ENCODE measurements at regions not wholly inside any gene's neighbourhood (a gene's known extent, or its start where the extent isn't known, plus 50 kb on each side); places are given as distances from the start of the nearest gene placed in this dataset.

DNA sequence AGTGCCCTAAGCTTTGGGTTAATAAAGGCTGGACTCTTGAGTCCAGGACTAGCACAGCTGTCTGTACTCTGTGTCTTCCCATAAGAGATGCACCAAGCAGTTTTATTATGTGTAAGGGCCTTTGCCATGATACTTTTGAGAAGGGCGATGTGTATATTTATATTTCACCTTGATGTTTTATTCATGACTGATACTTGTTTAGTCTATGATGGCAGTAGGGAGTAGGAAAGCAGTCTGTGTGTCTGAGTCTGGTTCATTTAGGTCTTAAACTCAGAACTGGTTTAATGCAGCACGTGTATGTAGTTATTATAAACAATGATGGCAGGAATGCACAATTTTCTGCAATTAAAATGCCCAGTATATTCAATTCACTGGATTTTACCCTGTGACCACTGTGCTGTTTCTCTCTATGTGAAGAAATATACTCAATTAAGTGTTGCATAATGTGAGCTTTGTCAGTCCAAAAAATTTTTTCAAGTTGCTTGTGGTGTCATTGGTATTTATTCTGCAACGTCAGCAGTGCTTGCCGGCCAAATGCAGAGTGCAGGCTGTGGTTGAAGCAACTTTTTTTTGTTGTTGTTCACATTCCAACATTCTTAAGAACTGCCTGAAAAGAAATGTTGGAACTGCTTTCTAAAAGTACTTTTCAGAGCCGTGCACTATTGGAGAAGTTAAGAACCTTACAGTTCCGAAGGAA lies 423.7 kb upstream of the SEMA6D start:
- H3K27ac ChIP-seq, result no peak overlapping the region
- no peak for TF ChIP-seq ZFX (IDR thresholded peaks at IDR 0.05; ENCODE audit: borderline replicate concordance)
- TF ChIP-seq, protein P1, sequence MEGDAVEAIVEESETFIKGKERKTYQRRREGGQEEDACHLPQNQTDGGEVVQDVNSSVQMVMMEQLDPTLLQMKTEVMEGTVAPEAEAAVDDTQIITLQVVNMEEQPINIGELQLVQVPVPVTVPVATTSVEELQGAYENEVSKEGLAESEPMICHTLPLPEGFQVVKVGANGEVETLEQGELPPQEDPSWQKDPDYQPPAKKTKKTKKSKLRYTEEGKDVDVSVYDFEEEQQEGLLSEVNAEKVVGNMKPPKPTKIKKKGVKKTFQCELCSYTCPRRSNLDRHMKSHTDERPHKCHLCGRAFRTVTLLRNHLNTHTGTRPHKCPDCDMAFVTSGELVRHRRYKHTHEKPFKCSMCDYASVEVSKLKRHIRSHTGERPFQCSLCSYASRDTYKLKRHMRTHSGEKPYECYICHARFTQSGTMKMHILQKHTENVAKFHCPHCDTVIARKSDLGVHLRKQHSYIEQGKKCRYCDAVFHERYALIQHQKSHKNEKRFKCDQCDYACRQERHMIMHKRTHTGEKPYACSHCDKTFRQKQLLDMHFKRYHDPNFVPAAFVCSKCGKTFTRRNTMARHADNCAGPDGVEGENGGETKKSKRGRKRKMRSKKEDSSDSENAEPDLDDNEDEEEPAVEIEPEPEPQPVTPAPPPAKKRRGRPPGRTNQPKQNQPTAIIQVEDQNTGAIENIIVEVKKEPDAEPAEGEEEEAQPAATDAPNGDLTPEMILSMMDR (IDR thresholded peaks at IDR 0.05), result no peak

DNA sequence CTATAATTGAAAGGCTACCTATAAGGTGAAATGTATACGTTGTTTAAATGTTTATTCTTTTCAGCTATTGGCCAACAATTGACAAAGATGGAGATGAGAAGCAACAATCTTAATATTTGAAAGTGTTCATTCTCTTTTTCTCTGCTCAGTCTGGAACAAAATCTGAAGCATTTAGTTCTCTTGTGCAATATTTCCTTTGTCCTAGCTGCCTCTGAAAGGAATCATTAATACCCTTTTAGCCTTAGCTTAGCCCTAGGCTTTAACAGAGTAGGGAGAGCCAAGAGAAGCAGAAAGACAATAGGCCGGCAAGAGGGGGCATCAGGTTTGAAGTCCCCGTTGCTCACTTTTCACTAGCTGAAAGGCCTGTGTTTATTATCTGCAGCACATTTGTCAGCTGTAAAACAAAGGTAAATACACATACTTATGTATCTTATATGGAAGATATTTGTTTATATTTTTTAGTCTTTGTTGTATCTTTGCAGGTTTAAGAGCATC lies 422.5 kb upstream of the SEMA6D start:
- H3K27ac ChIP-seq, result no peak overlapping the region
- TF ChIP-seq, protein P1 (IDR thresholded peaks at IDR 0.05), result no peak

DNA sequence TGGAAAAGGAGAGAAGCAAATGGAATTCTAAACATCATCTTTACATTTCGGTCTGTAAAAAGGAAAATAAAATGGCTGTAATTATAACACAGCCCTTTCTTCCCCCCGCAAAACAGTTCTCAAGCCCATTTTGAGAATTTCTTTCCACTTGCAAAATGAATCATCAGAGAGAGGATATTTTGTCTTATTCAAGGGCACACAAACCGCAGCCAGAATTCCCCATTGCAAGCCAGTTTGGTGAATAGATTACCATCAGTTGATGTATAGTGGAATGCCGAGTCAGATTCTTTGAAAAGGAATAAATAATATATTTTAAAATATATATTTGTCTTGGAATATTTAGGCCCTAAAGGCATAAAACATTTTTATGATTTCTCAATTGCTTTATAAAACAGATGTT lies 420.4 kb upstream of the SEMA6D start:
- no peak overlapping the region for H3K27ac ChIP-seq
- TF ChIP-seq, protein P1 (IDR thresholded peaks at IDR 0.05), result no peak
- TF ChIP-seq ZFX (IDR thresholded peaks at IDR 0.05; ENCODE audit: borderline replicate concordance), result no peak

DNA sequence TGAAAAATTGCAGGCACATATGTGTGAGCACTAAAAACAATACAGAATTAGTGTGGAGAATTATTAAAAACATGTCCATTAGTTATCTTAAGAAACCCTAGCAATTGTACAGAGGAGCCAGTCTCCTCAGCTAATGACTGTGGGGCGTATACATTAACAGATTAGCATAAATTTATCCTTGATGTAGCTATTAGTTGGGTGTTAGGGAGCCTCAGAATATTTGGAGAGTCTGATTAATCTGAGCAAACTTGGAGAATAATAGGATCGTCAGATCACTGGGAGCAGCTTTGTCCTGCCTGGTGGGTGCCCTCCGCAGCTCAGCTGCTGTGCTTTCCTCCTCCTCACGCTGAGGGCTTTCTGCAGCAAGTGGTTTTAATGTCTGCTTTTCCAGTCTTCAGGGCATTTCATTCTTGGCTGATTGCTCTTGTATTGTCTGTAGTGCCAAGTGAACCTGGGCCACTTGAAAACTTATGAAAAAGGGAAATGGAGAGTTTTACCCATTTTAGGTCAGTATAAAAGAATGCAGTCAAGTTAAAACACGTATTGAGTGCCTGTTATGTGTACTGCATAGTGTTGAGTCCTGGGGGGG lies 417.4 kb upstream of the SEMA6D start:
- TF ChIP-seq, protein P1 (IDR thresholded peaks at IDR 0.05), result no peak
- TF ChIP-seq ZFX (IDR thresholded peaks at IDR 0.05; ENCODE audit: borderline replicate concordance), result no peak
- no peak overlapping the region for H3K27ac ChIP-seq

DNA sequence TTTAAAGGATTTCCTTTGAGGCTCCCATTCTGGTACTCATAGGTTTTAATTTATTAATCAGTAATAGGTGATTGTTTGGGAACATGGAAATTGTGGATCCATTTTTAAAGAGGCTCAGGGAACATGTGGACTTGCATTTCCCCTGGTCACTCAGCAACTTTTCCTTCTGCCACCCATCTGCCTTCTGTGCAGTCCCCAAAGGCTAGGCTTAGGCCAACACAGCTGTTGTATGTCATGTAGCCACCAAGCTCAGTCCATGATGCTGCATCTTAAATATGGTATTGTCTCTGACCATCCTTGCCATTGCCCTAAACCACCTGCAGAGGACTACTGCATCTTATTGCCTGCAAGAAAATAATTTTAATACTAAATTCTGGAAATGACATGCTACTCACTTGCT lies 416.7 kb upstream of the SEMA6D start:
- TF ChIP-seq, protein P1 (IDR thresholded peaks at IDR 0.05), result no peak
- no peak for TF ChIP-seq ZFX (IDR thresholded peaks at IDR 0.05; ENCODE audit: borderline replicate concordance)
- no peak overlapping the region for H3K27ac ChIP-seq

DNA sequence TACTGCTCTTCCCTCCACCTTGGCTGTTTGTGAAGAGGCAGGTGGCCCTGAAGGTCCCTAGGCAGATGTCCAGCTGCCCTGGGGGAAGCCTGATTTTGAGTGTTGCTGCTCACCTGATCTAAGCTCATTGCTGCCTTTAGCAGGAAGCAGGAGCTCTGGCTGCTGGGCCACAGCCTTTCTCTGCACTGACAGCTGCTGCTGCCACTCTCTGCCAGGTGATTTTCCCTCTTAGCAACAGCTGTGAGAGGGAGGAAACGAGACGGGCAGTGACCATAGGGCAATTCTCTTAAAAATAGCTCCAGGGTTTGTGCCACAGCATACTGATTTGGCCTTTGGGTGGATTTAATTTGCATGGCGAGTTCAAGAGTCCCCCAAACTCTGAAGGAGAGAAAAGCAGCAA lies 415.8 kb upstream of the SEMA6D start:
- no peak overlapping the region for H3K27ac ChIP-seq
- TF ChIP-seq ZFX (IDR thresholded peaks at IDR 0.05; ENCODE audit: borderline replicate concordance), result no peak
- TF ChIP-seq, protein P1 (IDR thresholded peaks at IDR 0.05), result no peak

DNA sequence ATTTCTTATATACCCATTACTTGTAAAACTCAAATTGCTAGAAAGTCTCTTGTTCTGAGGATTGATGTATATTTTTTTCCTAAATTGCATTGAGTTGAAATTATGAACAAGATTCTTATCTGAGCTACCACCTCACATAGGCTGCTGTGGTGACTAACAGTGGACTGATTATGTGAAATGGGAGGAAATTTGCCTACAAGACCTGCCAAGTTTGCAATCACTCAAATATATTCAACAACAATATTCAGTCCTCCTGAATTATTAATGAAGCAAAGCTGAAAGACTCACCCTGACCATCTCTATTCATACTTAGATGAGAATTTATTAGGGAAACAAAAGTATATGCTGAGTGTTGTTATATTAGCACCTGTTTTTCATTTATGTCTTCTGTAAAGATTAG lies 412.6 kb upstream of the SEMA6D start:
- TF ChIP-seq ZFX (IDR thresholded peaks at IDR 0.05; ENCODE audit: borderline replicate concordance), result no peak
- TF ChIP-seq, protein P1 (IDR thresholded peaks at IDR 0.05), result no peak
- no peak overlapping the region for H3K27ac ChIP-seq
